PC-3 (cell line): ENCODE measurements at regions not wholly inside any gene's neighbourhood (a gene's known extent, or its start where the extent isn't known, plus 50 kb on each side); places are given as distances from the start of the nearest gene placed in this dataset.

Source experiments
- CTCF ChIP-seq: fragments of 300-600 bp; sonication (generic); conservative IDR thresholded peaks from 2 replicates; pipeline ENCODE4 v1.5.1; 2017; ENCODE audit warnings: antibody characterized with exemption, low read depth, mild to moderate bottlenecking, low read length
- EZH2 ChIP-seq: fragments of 300-600 bp; sonication (generic); IDR thresholded peaks from one replicate; pipeline ENCODE4 v1.6.1; 2017; ENCODE audit warnings: antibody characterized with exemption, mild to moderate bottlenecking, low read length; ENCODE audit not compliant: unreplicated experiment

GRCh38 chr1:82598812-82599211 is 798.1 kb downstream of the ADGRL2 start:
- TF ChIP-seq CTCF (no peak), EZH2 (no peak)
